GM18526 (cell line): ENCODE measurements at regions not wholly inside any gene's neighbourhood (a gene's known extent, or its start where the extent isn't known, plus 50 kb on each side); places are given as distances from the start of the nearest gene placed in this dataset.

ENCODE experiments used
- POLR2A ChIP-seq: IDR thresholded peaks from 3 replicates; pipeline ENCODE4 v1.6.1; 2011; ENCODE audit not compliant: insufficient read length; ENCODE audit errors: extremely low read depth

- no peak for TF ChIP-seq POLR2A
These were observed 180.8 kb upstream of the PHACTR1 start for GRCh38 chr6:12535586-12536314.

DNA sequence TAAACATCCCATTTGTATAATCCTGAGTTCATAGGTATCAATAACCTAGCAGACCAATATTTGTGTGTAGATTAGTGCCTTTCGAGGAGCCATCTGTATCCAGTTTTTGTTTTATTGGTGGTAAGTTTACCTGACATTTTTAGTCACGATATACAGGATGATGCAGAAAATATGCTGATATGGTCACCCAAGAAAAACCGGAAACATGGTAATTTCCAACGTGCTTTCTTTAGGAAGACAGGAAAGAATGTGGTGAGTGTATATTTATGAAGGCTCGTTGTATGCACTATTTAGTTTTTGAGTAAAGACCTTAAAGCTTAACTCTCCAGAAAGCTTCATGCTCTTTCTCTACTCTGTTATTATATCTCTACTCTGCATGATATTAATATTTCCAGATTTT is 180.2 kb upstream of the PHACTR1 start:
- no peak for TF ChIP-seq POLR2A

DNA sequence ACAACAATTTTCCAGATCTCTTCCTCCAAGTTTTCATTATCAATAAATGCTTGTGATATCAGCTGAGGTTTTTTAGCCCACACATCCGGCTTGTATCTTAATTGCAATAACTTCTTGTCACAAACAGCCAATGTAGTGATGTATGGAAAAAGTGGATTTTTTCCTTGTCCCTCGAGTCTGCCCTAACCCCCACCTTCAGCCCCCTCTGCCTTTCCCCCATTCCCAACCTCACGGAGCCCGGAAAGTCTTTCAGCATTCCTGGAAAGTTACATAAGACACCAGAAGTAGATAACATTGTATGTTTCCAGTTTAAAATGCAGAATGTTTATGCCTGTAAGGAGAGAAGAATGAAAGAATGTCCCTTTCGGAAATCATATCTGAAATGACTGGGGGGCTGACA is 179.2 kb upstream of the PHACTR1 start:
- no peak for TF ChIP-seq POLR2A

GRCh38 chr6:12538881-12539357 is 177.6 kb upstream of the PHACTR1 start:
- TF ChIP-seq POLR2A: no peak

GRCh38 chr6:12543953-12544352 is 172.6 kb upstream of the PHACTR1 start:
- TF ChIP-seq POLR2A: no peak

GRCh38 chr6:12544821-12545565 is 171.6 kb upstream of the PHACTR1 start:
- no peak for TF ChIP-seq POLR2A

DNA sequence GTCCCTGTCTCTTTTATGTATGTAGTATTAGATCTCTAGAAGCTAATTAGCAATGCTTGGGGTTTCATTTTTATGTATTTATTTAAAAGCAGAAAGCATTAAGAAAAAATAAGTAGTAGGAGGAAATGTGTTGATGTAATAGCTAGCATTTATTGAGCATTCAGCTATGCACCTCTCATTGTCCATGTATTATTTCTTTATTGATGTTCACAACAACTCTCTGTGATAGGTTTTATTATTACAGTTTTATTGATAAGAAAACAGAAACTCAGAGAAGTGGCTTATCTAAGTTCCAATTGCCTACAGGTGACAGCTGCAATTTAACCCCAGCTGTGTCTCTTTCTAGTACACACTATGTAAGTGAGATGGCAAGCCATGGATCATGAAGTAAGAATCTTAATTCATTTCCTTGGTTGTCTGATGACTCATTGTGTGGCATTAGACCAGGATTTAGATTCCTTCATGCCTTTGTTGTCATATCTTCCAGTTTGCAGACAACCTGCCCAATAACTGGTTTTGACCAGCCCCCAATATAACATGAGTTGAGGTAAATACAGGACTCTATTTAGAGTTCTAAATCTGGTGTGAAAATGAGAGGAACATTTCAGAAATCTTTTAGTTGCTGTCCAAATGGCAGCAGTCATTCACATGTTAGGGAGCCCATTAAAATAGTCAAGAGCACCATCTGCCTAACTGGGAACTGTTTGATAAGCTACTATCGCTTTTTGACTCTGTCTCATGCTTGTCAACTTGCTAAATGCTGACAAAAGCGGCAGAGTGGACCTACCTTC is 170.8 kb upstream of the PHACTR1 start:
- no peak for TF ChIP-seq POLR2A

- no peak for TF ChIP-seq POLR2A
These were observed 170.1 kb upstream of the PHACTR1 start for GRCh38 chr6:12546410-12547002.

GRCh38 chr6:12548526-12548925 is 168.0 kb upstream of the PHACTR1 start:
- TF ChIP-seq POLR2A: no peak

DNA sequence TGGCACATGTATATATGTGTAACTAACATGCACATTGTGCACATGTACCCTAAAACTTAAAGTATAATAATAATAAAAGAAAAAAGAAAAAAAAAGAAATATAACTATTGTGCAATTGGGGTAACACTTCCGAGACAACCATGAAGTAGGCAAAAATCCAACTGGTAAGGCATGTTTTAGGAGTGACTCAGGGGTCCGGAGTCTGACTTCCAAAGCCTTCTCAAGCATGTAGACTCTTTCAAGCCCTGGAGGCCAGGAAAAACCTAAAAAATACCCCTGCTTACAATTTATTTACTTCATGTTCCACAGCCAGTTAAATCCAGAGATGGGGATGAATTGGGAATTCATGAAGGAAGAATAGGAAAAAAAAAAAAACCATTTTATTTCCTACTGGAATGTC is 161.3 kb upstream of the PHACTR1 start:
- no peak for TF ChIP-seq POLR2A

DNA sequence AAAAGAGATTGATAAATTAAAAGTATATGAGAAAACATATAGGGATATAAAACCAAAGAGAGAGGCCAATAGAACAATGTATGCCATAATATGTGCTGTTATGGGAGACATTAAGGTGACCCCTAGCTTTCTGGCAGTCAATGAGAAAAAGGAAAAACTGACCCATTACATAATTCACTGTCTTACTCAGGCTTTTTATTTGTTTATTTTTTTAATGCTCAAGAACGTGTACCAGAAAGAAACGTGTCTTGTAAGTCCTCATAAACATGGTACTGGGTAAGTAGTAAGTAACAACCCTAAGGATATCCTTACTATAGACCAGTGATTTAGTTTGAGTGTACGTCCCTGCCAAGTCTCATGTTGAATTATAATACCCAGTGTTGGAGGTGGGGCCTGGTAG is 160.8 kb upstream of the PHACTR1 start:
- no peak for TF ChIP-seq POLR2A

GRCh38 chr6:12557765-12558164 is 158.8 kb upstream of the PHACTR1 start:
- TF ChIP-seq POLR2A: no peak

DNA sequence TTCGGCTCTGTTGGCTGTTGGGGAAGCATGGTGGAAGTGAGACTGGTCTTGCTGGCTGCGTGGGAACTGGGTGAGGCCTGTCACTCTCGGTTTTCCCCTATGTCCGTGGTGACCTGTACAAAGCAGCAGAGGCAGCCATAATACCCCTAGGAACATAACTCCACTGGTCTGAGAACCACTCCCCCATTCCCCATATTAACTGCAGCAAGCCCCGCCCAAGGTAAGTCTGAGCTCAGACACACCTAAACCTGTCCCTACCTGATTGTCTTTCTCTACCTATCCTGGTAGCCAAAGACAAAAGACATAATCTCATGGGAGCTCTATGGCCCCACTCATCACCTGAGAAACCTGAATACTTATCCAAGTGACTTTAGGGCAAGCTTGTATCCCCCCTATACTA is 156.3 kb upstream of the PHACTR1 start:
- TF ChIP-seq POLR2A: no peak

DNA sequence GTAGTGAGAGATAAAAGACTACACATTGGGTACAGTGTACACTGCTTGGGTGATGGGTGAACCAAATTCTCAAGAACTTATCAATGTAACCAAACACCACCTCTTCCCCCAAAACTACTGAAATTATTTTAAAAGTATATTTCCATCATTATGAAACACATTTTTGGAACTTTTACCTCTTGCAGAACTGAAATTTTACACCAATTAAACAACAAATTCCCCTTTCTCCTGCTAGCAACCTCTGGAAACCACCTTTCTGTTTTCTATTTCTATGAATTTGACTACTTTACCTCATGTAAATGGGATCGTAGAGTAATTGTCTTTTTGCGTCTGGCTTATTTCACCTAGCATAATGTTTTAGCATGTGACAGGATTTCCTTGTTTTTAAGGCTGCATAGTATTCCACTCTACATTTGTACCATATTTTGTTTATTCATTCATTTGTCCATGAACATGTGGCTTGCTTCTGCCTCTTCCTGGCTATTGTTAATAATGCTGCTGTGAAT is 149.9 kb upstream of the PHACTR1 start:
- no peak for TF ChIP-seq POLR2A

DNA sequence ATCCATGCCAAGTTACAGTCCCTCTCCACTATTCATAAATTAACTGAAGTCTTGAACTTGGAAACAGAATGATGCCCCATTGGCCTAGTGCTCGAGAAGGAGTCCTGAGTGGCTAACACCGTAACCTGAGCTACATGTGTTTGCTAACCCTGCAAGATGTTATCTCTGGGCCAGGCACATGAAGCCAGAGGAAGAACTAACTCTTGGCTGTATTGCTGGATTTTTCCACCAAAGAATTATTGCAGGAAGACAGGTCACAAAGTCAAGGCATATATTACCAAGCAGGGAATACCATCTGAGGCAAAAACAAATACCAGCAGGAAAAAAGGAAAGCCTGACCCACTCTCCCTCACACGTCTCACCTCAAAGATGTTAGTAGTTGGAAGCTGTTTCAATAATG is 148.9 kb upstream of the PHACTR1 start:
- TF ChIP-seq POLR2A: no peak
